NCI-H146 (cell line): ENCODE measurements at regions not wholly inside any gene's neighbourhood (a gene's known extent, or its start where the extent isn't known, plus 50 kb on each side); places are given as distances from the start of the nearest gene placed in this dataset.
"Not testable (repeated sequence)": the region's sequence is repeated elsewhere in the genome, so short reads cannot be mapped to it uniquely, and the experiment has no call there.

Experiments
- DNase-seq: peaks from one replicate; lab custom pipeline; 2025; lab: John Stamatoyannopoulos, UW

- no peak for DNase-seq
Measured at GRCh38 chr5:36529142-36529541, 77.3 kb upstream of the SLC1A3 start.

GRCh38 chr5:36530215-36530614, 76.2 kb upstream of the SLC1A3 start:
- no peak for DNase-seq

GRCh38 chr5:36531401-36531800, 75.0 kb upstream of the SLC1A3 start:
- DNase-seq: no peak

- no peak for DNase-seq
Measured at GRCh38 chr5:36535378-36535777, 71.0 kb upstream of the SLC1A3 start.

GRCh38 chr5:36535859-36536615, 70.4 kb upstream of the SLC1A3 start:
- DNase-seq: no peak

GRCh38 chr5:36536616-36537005, 69.8 kb upstream of the SLC1A3 start:
- DNase-seq: no peak

- DNase-seq: no peak
Measured at GRCh38 chr5:36537724-36538123, 68.7 kb upstream of the SLC1A3 start.

- DNase-seq: no peak
Measured at GRCh38 chr5:36552651-36553393, 53.6 kb upstream of the SLC1A3 start.

GRCh38 chr5:36555035-36555434, 51.4 kb upstream of the SLC1A3 start:
- not testable (repeated sequence) for DNase-seq
